H9 (cell line): ENCODE measurements at regions not wholly inside any gene's neighbourhood (a gene's known extent, or its start where the extent isn't known, plus 50 kb on each side); places are given as distances from the start of the nearest gene placed in this dataset.

Experiments
- DNase-seq: peaks from one replicate; pipeline ENCODE4 v3.0.0-alpha.2; 2017
- H2AFZ ChIP-seq: one replicate; pipeline ENCODE4 v1.6.1; 2013; ENCODE audit warnings: mild to moderate bottlenecking, low read length, control low read depth, moderate library complexity
- H2AK5ac ChIP-seq: 2 replicates; pipeline ENCODE4 v1.6.1; 2013; ENCODE audit warnings: low read length, control low read depth, mixed read lengths; ENCODE audit not compliant: insufficient read length
- H2BK120ac ChIP-seq: one replicate; pipeline ENCODE4 v1.6.1; 2013; ENCODE audit warnings: low read depth, mild to moderate bottlenecking, low read length, control low read depth, inconsistent platforms; ENCODE audit not compliant: poor library complexity, severe bottlenecking
- H2BK12ac ChIP-seq: 2 replicates; pipeline ENCODE4 v1.6.1; 2013; ENCODE audit warnings: low read length, control low read depth, mixed read lengths, low read depth; ENCODE audit not compliant: insufficient read length
- H2BK15ac ChIP-seq: 2 replicates; pipeline ENCODE4 v1.6.1; 2013; ENCODE audit warnings: low read depth, low read length, control low read depth
- H2BK20ac ChIP-seq: one replicate; pipeline ENCODE4 v1.6.1; 2013; ENCODE audit warnings: low read depth, mild to moderate bottlenecking, low read length, control low read depth, inconsistent platforms; ENCODE audit not compliant: poor library complexity, severe bottlenecking
- H2BK5ac ChIP-seq: 2 replicates; pipeline ENCODE4 v1.6.1; 2013; ENCODE audit warnings: low read length, control low read depth, mixed read lengths; ENCODE audit not compliant: insufficient read length
- H3K14ac ChIP-seq: 2 replicates; pipeline ENCODE4 v1.6.1; 2013; ENCODE audit warnings: low read length, control low read depth; ENCODE audit not compliant: insufficient read depth
- H3K18ac ChIP-seq: 2 replicates; pipeline ENCODE4 v1.6.1; 2013; ENCODE audit warnings: low read depth, mild to moderate bottlenecking, mixed read lengths, low read length, control low read depth; ENCODE audit not compliant: insufficient read length
- H3K23ac ChIP-seq: 2 replicates; pipeline ENCODE4 v1.6.1; 2013; ENCODE audit warnings: low read length, control low read depth, mixed read lengths, low read depth; ENCODE audit not compliant: insufficient read length
- H3K23me2 ChIP-seq: 2 replicates; pipeline ENCODE4 v1.6.1; 2013; ENCODE audit warnings: low read depth, mild to moderate bottlenecking, mixed read lengths, low read length, control low read depth; ENCODE audit not compliant: insufficient read length, poor library complexity, severe bottlenecking
- H3K27ac ChIP-seq: 2 replicates; pipeline ENCODE4 v1.5.1; 2013; ENCODE audit warnings: low read length, control low read depth, mixed read lengths, low read depth; ENCODE audit not compliant: insufficient read length
- H3K27me3 ChIP-seq: 2 replicates; pipeline ENCODE4 v1.6.1; 2013; ENCODE audit warnings: low read length, control low read depth, inconsistent platforms; ENCODE audit not compliant: insufficient read depth
- H3K4ac ChIP-seq: 2 replicates; pipeline ENCODE4 v1.6.1; 2013; ENCODE audit warnings: low read depth, mild to moderate bottlenecking, control low read depth, inconsistent platforms, low read length, moderate library complexity
- H3K4me1 ChIP-seq: 2 replicates; pipeline ENCODE4 v1.6.1; 2013; ENCODE audit warnings: low read length, control low read depth, inconsistent platforms; ENCODE audit not compliant: insufficient read depth
- H3K4me2 ChIP-seq: 2 replicates; pipeline ENCODE4 v1.6.1; 2013; ENCODE audit warnings: low read length, control low read depth, mixed read lengths; ENCODE audit not compliant: insufficient read length, insufficient read depth
- H3K56ac ChIP-seq: 2 replicates; pipeline ENCODE4 v1.6.1; 2013; ENCODE audit warnings: low read depth, mild to moderate bottlenecking, mixed read lengths, low read length, control low read depth; ENCODE audit not compliant: insufficient read length
- H3K79me1 ChIP-seq: 2 replicates; pipeline ENCODE4 v1.6.1; 2013; ENCODE audit warnings: low read depth, mild to moderate bottlenecking, moderate library complexity, low read length, control low read depth, inconsistent platforms; ENCODE audit not compliant: insufficient read depth, poor library complexity, severe bottlenecking
- H3K79me2 ChIP-seq: 2 replicates; pipeline ENCODE4 v1.6.1; 2013; ENCODE audit warnings: low read length, control low read depth, inconsistent platforms; ENCODE audit not compliant: insufficient read depth
- H3K9ac ChIP-seq: 2 replicates; pipeline ENCODE4 v1.6.1; 2013; ENCODE audit warnings: low read length, control low read depth, mixed read lengths; ENCODE audit not compliant: insufficient read length; ENCODE audit errors: extremely low read depth
- H3K9me3 ChIP-seq: one replicate; pipeline ENCODE4 v1.6.1; 2013; ENCODE audit warnings: low read depth, low read length, inconsistent platforms; ENCODE audit not compliant: control insufficient read depth
- H3T11ph ChIP-seq: one replicate; pipeline ENCODE4 v1.6.1; 2013; ENCODE audit warnings: mild to moderate bottlenecking, low read length, control low read depth, inconsistent platforms
- H4K20me1 ChIP-seq: one replicate; pipeline ENCODE4 v1.6.1; 2013; ENCODE audit not compliant: control insufficient read depth, insufficient read length, insufficient read depth
- H4K5ac ChIP-seq: 2 replicates; pipeline ENCODE4 v1.6.1; 2013; ENCODE audit warnings: low read depth, mild to moderate bottlenecking, mixed read lengths, low read length, control low read depth; ENCODE audit not compliant: insufficient read length
- H4K8ac ChIP-seq: replicated peaks from 2 replicates; pipeline ENCODE4 v1.6.1; 2013; ENCODE audit warnings: low read length, control low read depth, mixed read lengths, low read depth; ENCODE audit not compliant: insufficient read length
- H4K91ac ChIP-seq: 2 replicates; pipeline ENCODE4 v1.6.1; 2013; ENCODE audit warnings: low read depth, mild to moderate bottlenecking, moderate library complexity, mixed read lengths, low read length, control low read depth; ENCODE audit not compliant: insufficient read length
- H3K27ac Mint-ChIP-seq, 3 experiments: 2 replicates in 2 of 3; 3 replicates in 1 of 3; pipeline ENCODE4 v1.8.0; 2020 to 2021; ENCODE audit warnings: mixed read lengths in 3 of 3, mild to moderate bottlenecking in 1 of 3, moderate library complexity in 1 of 3
- H3K27me3 Mint-ChIP-seq: 2 replicates; pipeline ENCODE4 v1.8.0; 2021; ENCODE audit warnings: low read depth, mild to moderate bottlenecking, moderate library complexity, mixed read lengths
- H3K36me3 Mint-ChIP-seq, 3 experiments: 2 replicates in 2 of 3; 3 replicates in 1 of 3; pipeline ENCODE4 v1.8.0; 2020 to 2021; ENCODE audit warnings: low read depth in 3 of 3, mixed read lengths in 3 of 3; ENCODE audit not compliant: insufficient read depth in 1 of 3
- H3K4me1 Mint-ChIP-seq, 2 experiments: 2 replicates each; pipeline ENCODE4 v1.8.0; 2020; ENCODE audit warnings: mixed read lengths in 2 of 2
- H3K4me3 Mint-ChIP-seq, 2 experiments: 2 replicates in 1 of 2; 3 replicates in 1 of 2; pipeline ENCODE4 v1.8.0; 2020 to 2021; ENCODE audit warnings: mild to moderate bottlenecking in 2 of 2, mixed read lengths in 2 of 2, moderate library complexity in 1 of 2
- H3K9me3 Mint-ChIP-seq, 2 experiments: 2 replicates in 1 of 2; 3 replicates in 1 of 2; pipeline ENCODE4 v1.8.0; 2020; ENCODE audit warnings: mild to moderate bottlenecking in 2 of 2, mixed read lengths in 2 of 2, moderate library complexity in 1 of 2
- WGBS: extraction: QIAGEN DNeasy Blood & Tissue Kit; methylation state at CpG from one replicate; pipeline ENCODE4 v1.1.7; 2013; ENCODE audit warnings: missing lambda C conversion rate, low lambda C conversion rate, mixed read lengths; ENCODE audit not compliant: insufficient read length; ENCODE audit errors: extremely low coverage; 5-methylcytosine and 5-hydroxymethylcytosine counted together
- TF ChIP-seq, protein P1 (sequence below): fragments of 200-600 bp; sonication (generic); conservative IDR thresholded peaks from 3 replicates; pipeline ENCODE4 v1.8.0; 2021; ENCODE audit warnings: antibody characterized with exemption, mild to moderate bottlenecking

DNA sequence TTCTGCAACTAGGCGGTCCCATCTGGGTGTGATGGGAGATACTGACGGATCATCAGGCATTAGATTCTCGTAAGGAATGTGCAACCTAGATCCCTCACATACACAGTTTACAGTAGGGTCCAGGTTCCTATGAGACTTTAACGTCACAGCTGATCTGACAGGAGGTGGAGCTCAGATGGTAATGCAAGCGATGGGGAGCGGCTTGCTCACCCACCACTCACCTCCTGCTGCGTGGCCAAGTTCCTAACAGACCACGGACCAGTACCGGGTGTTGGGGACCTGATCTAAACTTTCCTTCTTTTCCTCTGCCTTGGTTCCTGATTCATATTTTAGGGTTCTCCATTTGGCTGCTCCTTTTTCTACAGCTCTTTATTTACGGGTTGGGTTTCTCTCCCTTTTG is 479.8 kb downstream of the BCAT1 start:
- Histone ChIP-seq H3K79me1 (no peaks in the 10 kb centered on the region), H3K9me3 (no peaks in the 10 kb centered on the region), H4K5ac (no peak overlapping the region), H3K23me2 (no peaks in the 10 kb centered on the region), H3K18ac (no peak overlapping the region), H4K20me1 (no peaks in the 10 kb centered on the region), H3T11ph (no peak overlapping the region), H3K27me3 (no peaks in the 10 kb centered on the region), H3K4me2 (no peak overlapping the region), H3K4me1 (no peaks in the 10 kb centered on the region), H3K23ac (no peak overlapping the region), H3K79me2 (no peaks in the 10 kb centered on the region), H2AFZ (no peak overlapping the region), H2BK12ac (no peak overlapping the region), H2BK15ac (no peak overlapping the region), H4K8ac (no peak overlapping the region), H3K14ac (no peak overlapping the region), H3K4ac (no peak overlapping the region), H2BK20ac (no peak overlapping the region), H2BK120ac (no peak overlapping the region), H2BK5ac (no peak overlapping the region), H3K27ac (no peak overlapping the region), H3K9ac (no peak overlapping the region), H4K91ac (no peak overlapping the region), H3K56ac (no peak overlapping the region), H2AK5ac (no peak overlapping the region)
- TF ChIP-seq, protein P1, sequence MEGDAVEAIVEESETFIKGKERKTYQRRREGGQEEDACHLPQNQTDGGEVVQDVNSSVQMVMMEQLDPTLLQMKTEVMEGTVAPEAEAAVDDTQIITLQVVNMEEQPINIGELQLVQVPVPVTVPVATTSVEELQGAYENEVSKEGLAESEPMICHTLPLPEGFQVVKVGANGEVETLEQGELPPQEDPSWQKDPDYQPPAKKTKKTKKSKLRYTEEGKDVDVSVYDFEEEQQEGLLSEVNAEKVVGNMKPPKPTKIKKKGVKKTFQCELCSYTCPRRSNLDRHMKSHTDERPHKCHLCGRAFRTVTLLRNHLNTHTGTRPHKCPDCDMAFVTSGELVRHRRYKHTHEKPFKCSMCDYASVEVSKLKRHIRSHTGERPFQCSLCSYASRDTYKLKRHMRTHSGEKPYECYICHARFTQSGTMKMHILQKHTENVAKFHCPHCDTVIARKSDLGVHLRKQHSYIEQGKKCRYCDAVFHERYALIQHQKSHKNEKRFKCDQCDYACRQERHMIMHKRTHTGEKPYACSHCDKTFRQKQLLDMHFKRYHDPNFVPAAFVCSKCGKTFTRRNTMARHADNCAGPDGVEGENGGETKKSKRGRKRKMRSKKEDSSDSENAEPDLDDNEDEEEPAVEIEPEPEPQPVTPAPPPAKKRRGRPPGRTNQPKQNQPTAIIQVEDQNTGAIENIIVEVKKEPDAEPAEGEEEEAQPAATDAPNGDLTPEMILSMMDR, result no peak
- H3K36me3 Mint-ChIP-seq, result peaks cover 0 to 7% (median 0%) of the 10 kb centered on the region in 3 experiments; a peak in 3 of 7 replicates
- no CpG with 5 or more reads among the region's 10 CpGs for WGBS
- no peak overlapping the region for H3K4me3 Mint-ChIP-seq
- H3K4me1 Mint-ChIP-seq, result peaks cover 4 to 5% of the 10 kb centered on the region in 2 experiments; a peak in 2 of 4 replicates
- no peak overlapping the region for H3K27ac Mint-ChIP-seq
- peaks cover 3 to 6% of the 10 kb centered on the region in 2 experiments for H3K9me3 Mint-ChIP-seq
- no peaks in the 10 kb centered on the region for H3K27me3 Mint-ChIP-seq
- DNase-seq, result no peak
